ENCODE measurements at regions not wholly inside any gene's neighbourhood (a gene's known extent, or its start where the extent isn't known, plus 50 kb on each side); places are given as distances from the start of the nearest gene placed in this dataset.

DNA sequence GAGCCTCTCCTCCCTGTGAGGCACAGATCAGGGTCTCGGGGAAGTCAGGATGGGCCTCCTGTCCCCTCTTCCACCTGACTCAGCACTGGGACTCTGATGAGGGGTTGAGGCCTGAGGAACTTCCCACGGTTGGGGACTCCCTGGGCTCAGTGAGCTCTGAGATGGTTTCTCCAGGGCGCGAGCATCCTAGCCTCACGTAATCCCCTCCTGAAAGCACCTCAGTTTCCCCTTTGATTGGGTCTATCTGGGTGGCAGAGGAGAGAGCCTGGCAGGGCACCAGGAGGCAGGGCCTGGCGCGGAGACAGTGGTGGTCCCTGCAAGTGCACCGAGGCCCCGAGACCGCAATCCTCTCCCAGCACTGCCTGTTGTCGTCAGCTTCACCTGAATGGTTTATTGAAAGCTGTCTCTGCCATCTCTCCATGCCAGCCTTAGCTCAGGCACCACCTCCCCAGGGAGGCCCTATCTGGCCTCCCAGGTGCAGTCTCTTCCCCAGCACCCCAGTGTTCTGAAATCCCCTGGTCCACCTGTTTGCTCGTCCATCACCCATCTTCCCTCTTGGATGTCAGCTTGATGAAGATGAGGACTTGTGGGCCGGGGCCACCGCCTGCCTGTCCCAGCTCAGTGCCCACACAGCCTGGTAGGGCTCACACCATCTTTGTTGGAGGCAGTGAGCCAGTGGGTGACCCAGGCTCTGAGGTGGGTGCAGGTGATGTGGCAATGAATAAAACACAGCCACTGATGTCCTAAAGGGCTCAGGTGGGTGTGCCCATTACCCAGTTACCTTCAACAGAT, 52.2 kb upstream of the PCSK6 start:
- TF ChIP-seq, protein P1, sequence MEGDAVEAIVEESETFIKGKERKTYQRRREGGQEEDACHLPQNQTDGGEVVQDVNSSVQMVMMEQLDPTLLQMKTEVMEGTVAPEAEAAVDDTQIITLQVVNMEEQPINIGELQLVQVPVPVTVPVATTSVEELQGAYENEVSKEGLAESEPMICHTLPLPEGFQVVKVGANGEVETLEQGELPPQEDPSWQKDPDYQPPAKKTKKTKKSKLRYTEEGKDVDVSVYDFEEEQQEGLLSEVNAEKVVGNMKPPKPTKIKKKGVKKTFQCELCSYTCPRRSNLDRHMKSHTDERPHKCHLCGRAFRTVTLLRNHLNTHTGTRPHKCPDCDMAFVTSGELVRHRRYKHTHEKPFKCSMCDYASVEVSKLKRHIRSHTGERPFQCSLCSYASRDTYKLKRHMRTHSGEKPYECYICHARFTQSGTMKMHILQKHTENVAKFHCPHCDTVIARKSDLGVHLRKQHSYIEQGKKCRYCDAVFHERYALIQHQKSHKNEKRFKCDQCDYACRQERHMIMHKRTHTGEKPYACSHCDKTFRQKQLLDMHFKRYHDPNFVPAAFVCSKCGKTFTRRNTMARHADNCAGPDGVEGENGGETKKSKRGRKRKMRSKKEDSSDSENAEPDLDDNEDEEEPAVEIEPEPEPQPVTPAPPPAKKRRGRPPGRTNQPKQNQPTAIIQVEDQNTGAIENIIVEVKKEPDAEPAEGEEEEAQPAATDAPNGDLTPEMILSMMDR (IDR thresholded peaks at IDR 0.05), result no peak
- no peak for TF ChIP-seq ZFX (IDR thresholded peaks at IDR 0.05; ENCODE audit: borderline replicate concordance)
